NOMO-1 treated with dmso at 0.1 percent for 144 hours (cell line): ENCODE measurements at regions not wholly inside any gene's neighbourhood (a gene's known extent, or its start where the extent isn't known, plus 50 kb on each side); places are given as distances from the start of the nearest gene placed in this dataset.

Experiments
- DNase-seq: peaks from one replicate; lab custom pipeline; 2025; ENCODE audit not compliant: unreplicated experiment; lab: John Stamatoyannopoulos, UW

GRCh38 chr4:34633241-34633640, 1611.1 kb downstream of the ARAP2 start:
- DNase-seq = no peak

GRCh38 chr4:34636623-34637022, 1607.7 kb downstream of the ARAP2 start:
- no peak for DNase-seq

GRCh38 chr4:34643476-34643875, 1600.8 kb downstream of the ARAP2 start:
- no peak for DNase-seq

- DNase-seq = no peak
These were observed 1599.7 kb downstream of the ARAP2 start for GRCh38 chr4:34644579-34645115.

GRCh38 chr4:34649716-34650115, 1594.6 kb downstream of the ARAP2 start:
- no peak for DNase-seq

- no peak for DNase-seq
These were observed 1580.3 kb downstream of the ARAP2 start for GRCh38 chr4:34664051-34664450.

GRCh38 chr4:34676400-34676799, 1567.9 kb downstream of the ARAP2 start:
- DNase-seq = no peak

- no peak for DNase-seq
These were observed 1565.9 kb downstream of the ARAP2 start for GRCh38 chr4:34678431-34678830.

- no peak for DNase-seq
These were observed 1565.1 kb downstream of the ARAP2 start for GRCh38 chr4:34679228-34679627.

GRCh38 chr4:34709564-34709963, 1534.8 kb downstream of the ARAP2 start:
- no peak for DNase-seq

- DNase-seq = no peak
These were observed 1525.6 kb downstream of the ARAP2 start for GRCh38 chr4:34718576-34719245.

GRCh38 chr4:34720571-34720970, 1523.7 kb downstream of the ARAP2 start:
- no peak for DNase-seq

- no peak for DNase-seq
These were observed 1522.5 kb downstream of the ARAP2 start for GRCh38 chr4:34721835-34722234.

GRCh38 chr4:34723605-34724004, 1520.7 kb downstream of the ARAP2 start:
- DNase-seq = no peak

GRCh38 chr4:34724491-34724890, 1519.8 kb downstream of the ARAP2 start:
- DNase-seq = no peak

- no peak for DNase-seq
These were observed 1513.2 kb downstream of the ARAP2 start for GRCh38 chr4:34731070-34731469.

GRCh38 chr4:34732176-34732950, 1512.0 kb downstream of the ARAP2 start:
- no peak for DNase-seq

GRCh38 chr4:34733185-34733941, 1511.0 kb downstream of the ARAP2 start:
- no peak for DNase-seq

- no peak for DNase-seq
These were observed 1477.4 kb downstream of the ARAP2 start for GRCh38 chr4:34766935-34767334.

- no peak for DNase-seq
These were observed 1476.9 kb downstream of the ARAP2 start for GRCh38 chr4:34767407-34767806.

GRCh38 chr4:34771632-34772031, 1472.7 kb downstream of the ARAP2 start:
- no peak for DNase-seq

GRCh38 chr4:34790131-34790530, 1454.2 kb downstream of the ARAP2 start:
- DNase-seq = no peak
